Rectal smooth muscle tissue (tissue), 1 donor: ENCODE measurements at regions not wholly inside any gene's neighbourhood (a gene's known extent, or its start where the extent isn't known, plus 50 kb on each side); places are given as distances from the start of the nearest gene placed in this dataset.
"Not testable (repeated sequence)": the region's sequence is repeated elsewhere in the genome, so short reads cannot be mapped to it uniquely, and the experiment has no call there.

Experiments used
- H3K27ac ChIP-seq: one replicate; pipeline ENCODE4 v1.7.0; 2013; ENCODE audit warnings: low read depth, low read length, inconsistent platforms
- H3K27me3 ChIP-seq: one replicate; pipeline ENCODE4 v1.7.0; 2013; ENCODE audit warnings: low read length; ENCODE audit not compliant: control insufficient read depth, insufficient read depth
- H3K36me3 ChIP-seq: one replicate; pipeline ENCODE4 v1.7.0; 2013; ENCODE audit warnings: low read length; ENCODE audit not compliant: control insufficient read depth, insufficient read depth
- H3K4me1 ChIP-seq: one replicate; pipeline ENCODE4 v1.7.0; 2013; ENCODE audit warnings: low read length; ENCODE audit not compliant: control insufficient read depth, insufficient read depth
- H3K4me3 ChIP-seq: one replicate; pipeline ENCODE4 v1.7.0; 2013; ENCODE audit warnings: low read length
- H3K9ac ChIP-seq: one replicate; pipeline ENCODE4 v1.7.0; 2013; ENCODE audit warnings: low read length

DNA sequence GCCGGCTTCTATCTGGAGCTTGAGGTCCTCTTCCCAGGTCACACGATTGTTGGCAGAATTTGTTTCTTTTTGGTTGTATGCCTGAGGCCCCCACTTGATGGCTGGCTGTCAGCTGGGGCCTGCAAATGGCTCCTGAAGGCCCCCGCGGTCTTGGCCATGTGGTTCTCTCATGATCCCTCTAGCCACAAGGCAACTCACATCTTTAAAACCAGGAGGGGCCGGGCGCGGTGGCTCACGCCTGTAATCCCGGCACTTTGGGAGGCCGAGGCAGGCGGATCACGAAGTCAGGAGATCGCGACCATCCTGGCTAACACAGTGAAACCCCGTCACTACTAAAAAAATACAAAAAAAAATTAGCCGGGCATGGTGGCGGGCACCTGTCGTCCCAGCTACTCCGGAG, 443.6 kb downstream of the DOK5 start:
- not testable (repeated sequence) for H3K4me1 ChIP-seq, H3K9ac ChIP-seq, H3K27ac ChIP-seq, H3K27me3 ChIP-seq, H3K4me3 ChIP-seq, H3K36me3 ChIP-seq

DNA sequence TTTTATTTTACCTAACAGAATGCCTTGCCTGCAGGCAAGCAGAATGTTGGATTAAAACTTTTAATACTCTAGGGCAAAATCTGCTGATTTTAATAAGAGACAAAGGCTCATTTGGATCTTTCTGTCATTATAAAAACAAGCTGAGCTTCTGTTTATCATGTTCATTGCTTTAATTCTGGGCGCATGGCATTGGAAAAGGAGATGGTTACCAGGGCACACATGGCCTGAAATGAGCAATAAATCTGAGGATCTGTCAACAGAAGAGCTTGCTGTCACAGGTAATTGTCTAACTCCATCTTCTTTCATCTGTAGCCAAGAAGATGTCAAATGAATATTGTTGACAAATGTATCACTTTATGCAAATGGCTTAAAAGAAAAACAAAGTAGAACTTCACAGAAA, 439.6 kb downstream of the DOK5 start:
- no peaks in the 10 kb centered on the region for H3K27me3 ChIP-seq
- H3K27ac ChIP-seq: no peak overlapping the region
- H3K4me1 ChIP-seq: no peaks in the 10 kb centered on the region
- no peak overlapping the region for H3K9ac ChIP-seq
- H3K36me3 ChIP-seq: no peaks in the 10 kb centered on the region
- no peak overlapping the region for H3K4me3 ChIP-seq

DNA sequence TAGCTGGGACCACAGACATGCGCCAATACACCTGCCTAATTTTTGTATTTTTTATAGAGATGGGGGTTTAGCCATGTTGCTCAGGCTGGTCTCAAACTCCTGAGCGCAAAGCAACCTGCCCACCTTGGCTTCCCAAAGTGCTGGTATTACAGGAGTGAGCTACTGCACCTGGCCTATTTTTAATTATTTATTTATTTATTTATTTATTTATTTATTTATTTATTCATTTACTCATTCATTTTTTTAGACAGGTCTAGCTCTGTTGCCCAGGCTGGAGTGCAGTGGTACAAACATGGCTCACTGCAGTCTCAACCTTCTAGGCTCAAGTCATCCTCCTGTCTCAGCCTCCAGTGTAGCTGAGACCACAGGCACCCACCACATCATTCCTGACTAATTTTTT, 434.3 kb downstream of the DOK5 start:
- no peak overlapping the region for H3K27ac ChIP-seq
- no peaks in the 10 kb centered on the region for H3K36me3 ChIP-seq
- H3K4me1 ChIP-seq: no peaks in the 10 kb centered on the region
- H3K4me3 ChIP-seq: no peak overlapping the region
- H3K9ac ChIP-seq: no peak overlapping the region
- H3K27me3 ChIP-seq: no peaks in the 10 kb centered on the region

DNA sequence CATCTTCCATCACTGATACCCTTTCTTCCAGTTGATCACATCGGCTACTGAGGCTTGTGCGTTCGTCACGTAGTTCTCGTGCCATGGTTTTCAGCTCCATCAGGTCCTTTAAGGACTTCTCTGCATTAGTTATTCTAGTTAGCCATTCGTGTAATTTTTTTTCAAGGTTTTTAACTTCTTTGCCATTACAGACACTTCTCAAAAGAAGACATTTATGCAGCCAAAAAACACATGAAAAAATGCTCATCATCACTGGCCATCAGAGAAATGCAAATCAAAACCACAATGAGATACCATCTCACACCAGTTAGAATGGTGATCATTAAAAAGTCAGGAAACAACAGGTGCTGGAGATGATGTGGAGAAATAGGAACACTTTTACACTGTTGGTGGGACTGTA, 430.7 kb downstream of the DOK5 start:
- H3K4me3 ChIP-seq, H3K27ac ChIP-seq, H3K4me1 ChIP-seq, H3K27me3 ChIP-seq, H3K9ac ChIP-seq, H3K36me3 ChIP-seq: not testable (repeated sequence)

DNA sequence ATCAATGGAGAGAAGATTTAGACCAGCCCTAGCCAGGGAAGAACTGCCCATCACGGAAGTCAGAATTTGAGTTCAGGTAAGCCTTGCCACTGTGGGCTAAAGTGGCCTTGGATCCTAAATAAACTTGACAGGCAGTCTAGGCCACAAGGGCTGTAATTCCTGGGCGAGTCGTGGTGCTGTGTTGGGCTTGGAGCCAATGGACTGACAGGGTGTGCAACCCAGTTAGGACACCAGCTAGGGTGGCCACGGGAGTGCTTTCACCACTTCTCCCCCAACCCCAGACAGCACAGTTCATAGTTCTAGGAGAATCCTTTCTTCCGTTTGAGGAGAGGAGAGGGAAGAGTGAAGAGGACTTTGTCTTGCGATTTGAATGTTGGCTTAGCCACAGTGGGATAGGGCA, 422.4 kb downstream of the DOK5 start:
- Histone ChIP-seq H3K9ac (no peak overlapping the region), H3K36me3 (no peaks in the 10 kb centered on the region), H3K4me1 (no peaks in the 10 kb centered on the region), H3K27ac (no peak overlapping the region), H3K27me3 (no peaks in the 10 kb centered on the region), H3K4me3 (no peak overlapping the region)

DNA sequence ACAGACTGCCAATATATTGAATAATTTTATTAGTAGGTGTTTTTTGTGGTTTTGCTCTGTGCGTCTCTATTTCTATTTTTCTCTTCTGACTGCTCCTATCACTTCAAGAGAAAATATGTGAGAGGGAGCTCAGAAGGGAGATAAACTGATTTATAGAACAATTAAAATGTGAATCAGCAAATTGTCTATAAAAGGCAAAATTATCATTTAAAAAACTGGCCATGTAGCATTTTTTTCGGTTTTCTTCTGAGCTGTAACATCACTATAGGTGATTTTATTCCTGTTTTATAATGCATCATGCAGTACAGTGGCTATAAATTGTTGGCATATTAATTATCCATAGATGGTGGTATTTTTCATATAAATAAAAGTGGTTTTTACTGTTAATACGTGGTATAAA, 416.5 kb downstream of the DOK5 start:
- no peak overlapping the region for H3K9ac ChIP-seq
- H3K27ac ChIP-seq: no peak overlapping the region
- H3K4me1 ChIP-seq: no peaks in the 10 kb centered on the region
- no peaks in the 10 kb centered on the region for H3K36me3 ChIP-seq
- no peak overlapping the region for H3K4me3 ChIP-seq
- no peaks in the 10 kb centered on the region for H3K27me3 ChIP-seq

DNA sequence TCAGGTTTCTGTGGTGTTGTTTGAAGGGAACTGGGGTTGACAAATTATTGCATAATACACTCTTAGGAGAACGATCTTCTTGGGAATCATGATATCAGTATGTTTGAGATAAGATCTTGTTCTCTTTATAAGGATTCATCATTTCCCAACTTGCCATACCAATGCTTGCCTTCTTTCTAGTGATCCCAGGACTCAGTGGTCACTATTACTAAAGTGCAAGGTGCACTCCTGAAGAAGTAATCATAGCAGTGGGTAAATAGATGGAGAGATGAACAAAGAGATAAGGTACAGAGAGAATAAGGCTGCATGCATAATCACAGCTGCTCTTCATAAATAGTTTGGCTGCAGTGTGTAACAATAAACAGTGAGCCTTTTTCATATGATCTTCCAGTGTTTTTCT, 404.0 kb downstream of the DOK5 start:
- Histone ChIP-seq H3K36me3 (no peaks in the 10 kb centered on the region), H3K27ac (no peak overlapping the region), H3K4me1 (no peaks in the 10 kb centered on the region)

DNA sequence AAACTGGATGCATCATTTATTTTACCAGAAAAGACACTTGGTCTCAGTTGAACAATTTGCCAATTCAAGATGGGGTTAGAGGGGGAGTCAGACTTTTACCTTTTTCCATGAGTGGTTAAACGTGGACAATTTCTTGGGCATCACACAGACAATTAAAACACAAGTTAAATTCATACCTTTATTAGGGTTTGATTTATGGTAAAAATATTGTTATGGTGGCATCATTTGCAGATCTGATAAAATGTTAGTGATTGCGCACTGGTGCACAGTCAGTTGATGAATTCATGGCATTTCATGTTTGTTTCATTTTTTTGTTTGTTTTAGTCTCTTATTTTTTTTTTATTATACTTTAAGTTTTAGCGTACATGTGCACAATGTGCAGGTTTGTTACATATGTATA, 399.9 kb downstream of the DOK5 start:
- H3K36me3 ChIP-seq: no peaks in the 10 kb centered on the region
- H3K4me1 ChIP-seq: no peaks in the 10 kb centered on the region
- no peak overlapping the region for H3K4me3 ChIP-seq
- no peaks in the 10 kb centered on the region for H3K27me3 ChIP-seq
- no peak overlapping the region for H3K9ac ChIP-seq
- H3K27ac ChIP-seq: no peak overlapping the region

More for the DNA sequence above, 404.0 kb downstream of the DOK5 start:
- Histone ChIP-seq H3K27me3 (no peaks in the 10 kb centered on the region), H3K4me3 (no peak overlapping the region), H3K9ac (no peak overlapping the region)

DNA sequence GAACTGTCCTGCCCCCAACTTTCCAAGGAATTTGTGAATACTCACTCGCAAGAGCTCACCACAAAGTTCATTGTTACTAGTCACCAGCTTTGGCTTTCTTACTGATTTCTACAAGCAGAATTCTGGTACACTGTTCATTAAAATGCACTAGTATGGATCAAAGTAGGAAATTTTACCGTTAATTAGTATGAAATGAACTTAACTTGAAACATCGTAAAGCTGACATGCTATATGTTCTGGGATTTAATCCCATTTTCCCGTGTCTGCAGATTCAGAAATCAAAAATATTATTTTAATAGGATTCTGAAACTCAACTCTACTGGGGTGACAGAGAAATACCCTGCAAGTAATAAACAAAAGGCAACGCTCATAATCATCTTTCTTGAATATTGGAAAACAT, 399.3 kb downstream of the DOK5 start:
- H3K9ac ChIP-seq: no peak overlapping the region
- H3K4me3 ChIP-seq: no peak overlapping the region
- H3K36me3 ChIP-seq: no peaks in the 10 kb centered on the region
- H3K27ac ChIP-seq: no peak overlapping the region
- no peaks in the 10 kb centered on the region for H3K4me1 ChIP-seq
- no peaks in the 10 kb centered on the region for H3K27me3 ChIP-seq

DNA sequence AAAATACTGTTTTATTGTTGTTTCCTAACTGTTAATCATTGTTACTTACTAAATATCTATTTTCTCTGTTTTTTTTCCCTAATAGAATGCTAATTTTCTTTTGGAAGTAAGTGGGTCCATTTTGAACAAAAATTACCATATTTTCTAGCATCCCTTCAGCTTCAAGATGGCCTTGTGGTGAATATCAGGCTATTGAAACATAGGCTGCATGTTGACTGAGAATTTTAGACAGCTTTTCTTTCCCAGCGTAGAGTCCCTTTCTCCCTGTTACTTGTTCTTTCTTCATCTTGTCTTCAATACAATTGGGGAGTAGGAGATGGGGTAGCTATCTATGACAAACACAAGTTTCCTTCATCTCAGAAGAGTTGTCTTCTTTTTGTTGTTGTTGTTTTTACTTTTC, 397.0 kb downstream of the DOK5 start:
- Histone ChIP-seq H3K9ac (no peak overlapping the region), H3K4me1 (no peaks in the 10 kb centered on the region), H3K27me3 (no peaks in the 10 kb centered on the region), H3K4me3 (no peak overlapping the region), H3K27ac (no peak overlapping the region), H3K36me3 (no peaks in the 10 kb centered on the region)

DNA sequence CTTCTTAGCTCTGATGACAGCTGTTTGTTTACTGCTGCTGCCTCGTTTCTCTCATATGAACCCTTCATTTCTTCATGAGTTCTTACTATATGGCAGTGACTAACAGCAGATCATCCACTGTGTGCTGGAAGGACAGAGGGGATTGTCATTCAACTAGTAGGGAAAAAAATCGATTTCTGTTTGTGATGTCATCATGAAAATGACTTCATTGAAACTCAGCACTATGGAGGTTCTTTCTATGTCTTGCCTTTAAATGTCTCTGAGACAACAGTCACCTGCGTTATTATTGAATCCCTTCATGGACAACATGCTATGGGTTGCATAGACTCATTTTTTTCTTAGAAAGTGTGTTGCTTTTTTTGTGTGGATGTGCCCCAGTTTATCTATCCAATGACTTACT, 394.4 kb downstream of the DOK5 start:
- Histone ChIP-seq H3K27ac (no peak overlapping the region), H3K9ac (no peak overlapping the region), H3K27me3 (no peaks in the 10 kb centered on the region), H3K36me3 (no peaks in the 10 kb centered on the region), H3K4me3 (no peak overlapping the region), H3K4me1 (no peaks in the 10 kb centered on the region)

DNA sequence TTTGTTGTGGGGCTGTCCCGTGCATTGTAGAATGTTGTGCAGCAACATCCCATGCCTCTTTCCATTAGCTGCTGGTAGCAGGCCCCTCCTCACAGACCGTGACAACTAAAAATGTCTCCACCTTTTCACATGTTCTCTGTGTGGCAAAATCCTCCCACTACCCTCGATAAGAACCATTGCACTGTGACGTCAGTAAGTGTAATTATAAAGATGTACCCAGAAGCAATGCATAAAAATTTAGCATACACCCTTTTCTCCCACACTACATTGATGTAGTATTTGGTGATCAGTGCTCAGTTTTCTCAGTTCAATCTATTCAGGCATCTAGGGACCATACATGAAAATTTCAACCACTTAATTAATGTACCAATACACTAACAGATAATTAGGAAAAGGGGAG, 389.9 kb downstream of the DOK5 start:
- Histone ChIP-seq H3K27ac (no peak overlapping the region), H3K4me3 (no peak overlapping the region), H3K27me3 (no peaks in the 10 kb centered on the region), H3K4me1 (no peaks in the 10 kb centered on the region), H3K36me3 (no peaks in the 10 kb centered on the region), H3K9ac (no peak overlapping the region)

DNA sequence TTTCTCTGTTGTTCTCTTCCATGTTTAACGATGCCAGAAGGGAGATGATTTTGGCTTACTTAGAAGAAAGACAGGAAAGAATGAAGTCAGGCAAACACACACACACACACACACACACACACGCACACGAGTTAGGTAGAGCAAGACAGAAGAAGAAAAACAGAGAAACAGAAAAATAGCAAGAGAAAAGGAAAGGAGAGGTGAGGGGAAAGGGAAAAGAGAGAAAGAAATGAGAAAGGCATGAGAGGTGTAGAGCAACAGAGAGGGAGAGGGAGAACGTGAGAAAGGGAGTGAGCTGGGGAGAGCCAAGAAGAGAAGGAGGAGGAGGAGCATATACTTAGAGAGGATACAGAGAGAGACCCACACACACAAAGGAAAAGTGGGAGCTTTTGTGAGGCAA, 385.3 kb downstream of the DOK5 start:
- Histone ChIP-seq H3K4me3 (no peak overlapping the region), H3K36me3 (no peaks in the 10 kb centered on the region), H3K27ac (no peak overlapping the region), H3K9ac (no peak overlapping the region), H3K27me3 (no peaks in the 10 kb centered on the region), H3K4me1 (no peaks in the 10 kb centered on the region)

DNA sequence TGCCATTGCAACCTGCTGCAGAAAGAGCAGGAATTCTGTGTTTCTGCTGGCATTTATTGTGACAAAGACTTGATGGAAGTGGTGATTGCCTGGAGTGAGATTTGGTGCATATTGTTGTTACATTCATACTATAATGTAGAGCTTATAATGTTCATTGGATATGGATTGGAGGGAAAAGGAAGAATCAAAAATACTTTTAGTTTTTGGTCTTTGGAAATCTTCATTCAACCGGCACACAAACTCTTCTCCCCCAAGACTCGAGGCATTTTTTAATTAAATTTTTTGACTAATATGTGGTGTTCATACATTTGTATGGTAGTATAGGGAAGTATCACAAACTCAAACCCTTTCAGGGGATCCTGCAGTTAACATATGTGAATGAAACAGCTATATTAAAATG, 380.8 kb downstream of the DOK5 start:
- H3K27ac ChIP-seq: no peak overlapping the region
- H3K9ac ChIP-seq: no peak overlapping the region
- no peaks in the 10 kb centered on the region for H3K36me3 ChIP-seq
- H3K4me1 ChIP-seq: no peaks in the 10 kb centered on the region
- no peaks in the 10 kb centered on the region for H3K27me3 ChIP-seq
- no peak overlapping the region for H3K4me3 ChIP-seq
